ENCODE measurements at regions not wholly inside any gene's neighbourhood (a gene's known extent, or its start where the extent isn't known, plus 50 kb on each side); places are given as distances from the start of the nearest gene placed in this dataset.

DNA sequence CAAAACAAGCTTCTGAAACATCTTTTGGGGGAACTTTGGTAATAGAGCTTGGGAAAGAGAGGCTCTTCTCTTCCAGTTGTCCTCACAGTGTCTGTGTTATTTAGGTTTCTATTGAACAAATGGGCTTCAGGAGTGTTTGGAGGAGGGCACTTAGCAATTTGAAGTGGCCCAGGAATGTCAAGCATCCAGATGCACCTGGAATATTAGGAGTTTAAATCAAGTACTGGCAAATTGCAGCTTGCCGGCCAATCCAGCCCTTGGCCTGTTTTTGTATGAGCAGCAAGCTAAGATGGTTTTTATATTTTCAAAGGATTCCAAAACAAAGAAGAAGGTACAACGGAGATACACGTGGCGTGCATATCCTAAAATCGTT is 94.7 kb downstream of the CCDC185 start:
- TF ChIP-seq, protein P1, sequence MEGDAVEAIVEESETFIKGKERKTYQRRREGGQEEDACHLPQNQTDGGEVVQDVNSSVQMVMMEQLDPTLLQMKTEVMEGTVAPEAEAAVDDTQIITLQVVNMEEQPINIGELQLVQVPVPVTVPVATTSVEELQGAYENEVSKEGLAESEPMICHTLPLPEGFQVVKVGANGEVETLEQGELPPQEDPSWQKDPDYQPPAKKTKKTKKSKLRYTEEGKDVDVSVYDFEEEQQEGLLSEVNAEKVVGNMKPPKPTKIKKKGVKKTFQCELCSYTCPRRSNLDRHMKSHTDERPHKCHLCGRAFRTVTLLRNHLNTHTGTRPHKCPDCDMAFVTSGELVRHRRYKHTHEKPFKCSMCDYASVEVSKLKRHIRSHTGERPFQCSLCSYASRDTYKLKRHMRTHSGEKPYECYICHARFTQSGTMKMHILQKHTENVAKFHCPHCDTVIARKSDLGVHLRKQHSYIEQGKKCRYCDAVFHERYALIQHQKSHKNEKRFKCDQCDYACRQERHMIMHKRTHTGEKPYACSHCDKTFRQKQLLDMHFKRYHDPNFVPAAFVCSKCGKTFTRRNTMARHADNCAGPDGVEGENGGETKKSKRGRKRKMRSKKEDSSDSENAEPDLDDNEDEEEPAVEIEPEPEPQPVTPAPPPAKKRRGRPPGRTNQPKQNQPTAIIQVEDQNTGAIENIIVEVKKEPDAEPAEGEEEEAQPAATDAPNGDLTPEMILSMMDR (IDR thresholded peaks at IDR 0.05), result no peak
- peak in 1 of 2 donors; percentile 10 for TF ChIP-seq POLR2A (IDR thresholded peaks at IDR 0.05)

All from thyroid gland (tissue), 4 donors.